Thymus (tissue), 11 donors: ENCODE measurements at regions not wholly inside any gene's neighbourhood (a gene's known extent, or its start where the extent isn't known, plus 50 kb on each side); places are given as distances from the start of the nearest gene placed in this dataset.

Source experiments
- DNase-seq, 9 donors: peaks; one replicate each; pipeline ENCODE4 v3.0.0-alpha.2; 2013; ENCODE audit warnings: low spot score in 9 of 9, low read depth in 6 of 9, missing footprints in 1 of 9
- H3K27ac ChIP-seq, 2 donors: one replicate each; pipeline ENCODE4 v1.5.1; 2013; ENCODE audit warnings: control low read depth in 1 of 2, low read depth in 1 of 2, low read length in 1 of 2, mild to moderate bottlenecking in 1 of 2, moderate library complexity in 1 of 2
- H3K27me3 ChIP-seq, 2 donors: one replicate each; pipeline ENCODE4 v1.5.1; 2013; ENCODE audit warnings: low read length in 1 of 2; ENCODE audit not compliant: control insufficient read depth in 2 of 2, insufficient read depth in 1 of 2
- H3K36me3 ChIP-seq, 2 donors: one replicate each; pipeline ENCODE4 v1.5.1; 2013; ENCODE audit warnings: low read length in 1 of 2, mild to moderate bottlenecking in 1 of 2, moderate library complexity in 1 of 2; ENCODE audit not compliant: control insufficient read depth in 2 of 2, insufficient read depth in 2 of 2
- H3K4me1 ChIP-seq, 2 donors: one replicate each; pipeline ENCODE4 v1.5.1; 2013; ENCODE audit warnings: low read length in 2 of 2; ENCODE audit not compliant: control insufficient read depth in 2 of 2, insufficient read depth in 2 of 2
- H3K4me3 ChIP-seq, 2 donors: one replicate each; pipeline ENCODE4 v1.5.1; 2013; ENCODE audit warnings: low read length in 2 of 2, control low read depth in 1 of 2, mild to moderate bottlenecking in 1 of 2
- H3K9me3 ChIP-seq, 2 donors: one replicate each; pipeline ENCODE4 v1.5.1; 2013; ENCODE audit warnings: low read length in 1 of 2, mild to moderate bottlenecking in 1 of 2; ENCODE audit not compliant: control insufficient read depth in 2 of 2, insufficient read depth in 1 of 2
- WGBS: extraction: QIAGEN DNeasy Blood & Tissue Kit; methylation state at CpG from one replicate; pipeline ENCODE4 v1.1.7; 2013; 5-methylcytosine and 5-hydroxymethylcytosine counted together
- donor health status: healthy.

GRCh38 chr12:86349196-86349595 is 93.0 kb upstream of the MGAT4C start:
- no peak for DNase-seq
- WGBS, result 46% methylated on average over 2 of the region's 2 CpGs
- H3K27ac ChIP-seq, result no peak overlapping the region
- no peaks in the 10 kb centered on the region for H3K27me3 ChIP-seq
- no peaks in the 10 kb centered on the region for H3K9me3 ChIP-seq
- H3K36me3 ChIP-seq, result no peaks in the 10 kb centered on the region
- no peaks in the 10 kb centered on the region for H3K4me1 ChIP-seq
- no peak overlapping the region for H3K4me3 ChIP-seq

GRCh38 chr12:86333955-86334522 is 77.8 kb upstream of the MGAT4C start:
- H3K27ac ChIP-seq, result no peak overlapping the region
- no peaks in the 10 kb centered on the region for H3K27me3 ChIP-seq
- no peaks in the 10 kb centered on the region for H3K9me3 ChIP-seq
- WGBS, result 54% methylated on average over 2 of the region's 2 CpGs
- no peaks in the 10 kb centered on the region for H3K36me3 ChIP-seq
- no peak for DNase-seq
- H3K4me1 ChIP-seq, result no peaks in the 10 kb centered on the region
- H3K4me3 ChIP-seq, result no peak overlapping the region

DNA sequence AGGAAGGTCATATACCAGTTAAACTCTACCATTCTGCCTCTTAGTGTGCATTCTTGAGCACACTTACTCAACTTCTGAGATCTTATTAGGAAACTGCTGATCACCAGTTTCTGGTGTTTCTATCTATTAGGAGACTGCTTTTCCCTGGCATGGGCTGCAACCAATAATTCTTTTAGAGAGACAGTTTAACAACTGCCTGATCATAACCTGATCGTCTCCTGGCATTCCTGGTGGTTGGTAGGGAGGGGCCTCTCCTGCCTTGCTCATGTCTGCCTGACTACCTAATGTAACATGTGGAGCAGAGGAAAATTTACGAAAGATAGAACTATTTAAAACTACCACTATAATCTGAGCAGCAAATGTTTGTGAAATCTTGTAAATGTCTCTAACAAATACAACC is 75.3 kb upstream of the MGAT4C start:
- H3K4me1 ChIP-seq, result no peaks in the 10 kb centered on the region
- H3K27ac ChIP-seq, result no peak overlapping the region
- no peaks in the 10 kb centered on the region for H3K36me3 ChIP-seq
- 50% methylated on average over 2 of the region's 2 CpGs for WGBS
- no peaks in the 10 kb centered on the region for H3K9me3 ChIP-seq
- H3K27me3 ChIP-seq, result no peaks in the 10 kb centered on the region
- no peak overlapping the region for H3K4me3 ChIP-seq
- no peak for DNase-seq

GRCh38 chr12:86331012-86331411 is 74.8 kb upstream of the MGAT4C start:
- Histone ChIP-seq H3K36me3 (no peaks in the 10 kb centered on the region), H3K4me1 (no peaks in the 10 kb centered on the region), H3K27ac (no peak overlapping the region), H3K27me3 (no peaks in the 10 kb centered on the region), H3K9me3 (no peaks in the 10 kb centered on the region), H3K4me3 (no peak overlapping the region)
- WGBS, result 85% methylated on average over 4 of the region's 4 CpGs
- no peak for DNase-seq

GRCh38 chr12:86312232-86312631 is 56.0 kb upstream of the MGAT4C start:
- H3K27ac ChIP-seq, result no peak overlapping the region
- no peaks in the 10 kb centered on the region for H3K9me3 ChIP-seq
- no peaks in the 10 kb centered on the region for H3K36me3 ChIP-seq
- H3K27me3 ChIP-seq, result no peaks in the 10 kb centered on the region
- DNase-seq, result no peak
- H3K4me3 ChIP-seq, result no peak overlapping the region
- WGBS, result 95% methylated on average over 4 of the region's 4 CpGs
- H3K4me1 ChIP-seq, result no peaks in the 10 kb centered on the region
